B cell (primary cell): ENCODE measurements at regions not wholly inside any gene's neighbourhood (a gene's known extent, or its start where the extent isn't known, plus 50 kb on each side); places are given as distances from the start of the nearest gene placed in this dataset.

ENCODE experiments used
- ATAC-seq: fragments of 200-7000 bp; cut with Tn5 transposase; one replicate; pipeline ENCODE4 v1.10.0; 2021; ENCODE audit warnings: low read depth, mild to moderate bottlenecking, moderate number of reproducible peaks, moderate library complexity
- CTCF ChIA-PET: fragments of 350-600 bp; sonication (Branson Sonifier 250); formaldehyde crosslinking; loops from one replicate; lab custom pipeline; 2021; ENCODE audit warnings: antibody characterized with exemption, inconsistent platforms; lab: Charles Lee
- POLR2A ChIA-PET: fragments of 350-600 bp; sonication (Branson Sonifier 250); formaldehyde crosslinking; loops from one replicate; lab custom pipeline; 2021; ENCODE audit warnings: antibody characterized with exemption; lab: Charles Lee
- DNase-seq: peaks from one replicate; pipeline ENCODE4 v3.0.0; 2013
- H2AFZ ChIP-seq: 2 replicates; pipeline ENCODE4 v1.6.1; 2012; ENCODE audit warnings: mild to moderate bottlenecking, low read depth, low read length; ENCODE audit not compliant: insufficient read depth, poor library complexity, severe bottlenecking
- H3K27ac ChIP-seq, 2 donors: 1 replicate in 1 of 2; 2 replicates in 1 of 2; pipeline ENCODE4 v1.5.1; 2012 to 2013; ENCODE audit warnings: low read length in 2 of 2, mild to moderate bottlenecking in 2 of 2, moderate library complexity in 1 of 2
- H3K27me3 ChIP-seq, 4 experiments: fragments of 200-600 bp in 1 of 4; sonication (generic) in 1 of 4; replicated peaks in 1 of 4; 1 replicate in 2 of 4; 2 replicates in 2 of 4; pipeline versions ENCODE4 v1.6.1 to v1.7.0; 2013 to 2016; ENCODE audit warnings: low read length in 3 of 4, mild to moderate bottlenecking in 2 of 4, mixed read lengths in 1 of 4, moderate library complexity in 1 of 4; ENCODE audit not compliant: insufficient read depth in 4 of 4, control insufficient read depth in 3 of 4; ENCODE audit errors: control extremely low read depth in 1 of 4
- H3K36me3 ChIP-seq, 2 experiments: replicated peaks in 1 of 2; 1 replicate in 1 of 2; 2 replicates in 1 of 2; pipeline versions ENCODE4 v1.6.1 to v1.7.1; 2013; ENCODE audit warnings: low read length in 1 of 2; ENCODE audit not compliant: insufficient read depth in 2 of 2, control insufficient read depth in 1 of 2; ENCODE audit errors: control extremely low read depth in 1 of 2, extremely low read depth in 1 of 2
- H3K4me1 ChIP-seq, 2 donors: fragments of 200-600 bp in 1 of 2; sonication (generic) in 1 of 2; 1 replicate in 1 of 2; 2 replicates in 1 of 2; pipeline versions ENCODE4 v1.5.1 to v1.6.1; 2013 to 2017; ENCODE audit warnings: low read length in 2 of 2; ENCODE audit not compliant: control insufficient read depth in 2 of 2, insufficient read depth in 2 of 2
- H3K4me2 ChIP-seq: replicated peaks from 2 replicates; pipeline ENCODE3; 2012; ENCODE audit warnings: mild to moderate bottlenecking, low read depth, low read length; ENCODE audit not compliant: poor library complexity, severe bottlenecking
- H3K4me3 ChIP-seq, 5 experiments: fragments of 200-600 bp in 1 of 5; sonication (generic) in 1 of 5; 1 replicate in 3 of 5; 2 replicates in 2 of 5; pipeline versions ENCODE4 v1.5.1 to v1.7.0; 2011 to 2016; ENCODE audit warnings: low read length in 4 of 5, mild to moderate bottlenecking in 4 of 5, low read depth in 2 of 5, control low read depth in 1 of 5, moderate library complexity in 1 of 5; ENCODE audit not compliant: insufficient read depth in 1 of 5; ENCODE audit errors: control extremely low read depth in 1 of 5, extremely low read depth in 1 of 5
- H3K79me2 ChIP-seq: fragments of 200-600 bp; sonication (generic); one replicate; pipeline ENCODE4 v1.6.0; 2016; ENCODE audit warnings: low read length; ENCODE audit not compliant: control insufficient read depth, insufficient read depth
- H3K9ac ChIP-seq: fragments of 200-600 bp; sonication (generic); 2 replicates; pipeline ENCODE4 v1.6.1; 2017; ENCODE audit warnings: mild to moderate bottlenecking, low read length, moderate library complexity
- H3K9me3 ChIP-seq, 3 donors: one replicate each; pipeline versions ENCODE4 v1.6.1 to v1.7.1; 2013; ENCODE audit warnings: low read length in 2 of 3; ENCODE audit not compliant: control insufficient read depth in 2 of 3, insufficient read depth in 1 of 3; ENCODE audit errors: control extremely low read depth in 1 of 3
- H4K20me1 ChIP-seq: 2 replicates; pipeline ENCODE4 v1.6.0; 2012; ENCODE audit warnings: mild to moderate bottlenecking, low read length; ENCODE audit not compliant: insufficient read depth, control insufficient read depth, poor library complexity, severe bottlenecking
- H3K27ac Mint-ChIP-seq: one replicate; pipeline ENCODE4 v1.8.0; 2021; ENCODE audit warnings: mixed read lengths
- H3K27me3 Mint-ChIP-seq: one replicate; pipeline ENCODE4 v1.8.0; 2021; ENCODE audit warnings: mixed read lengths
- H3K4me1 Mint-ChIP-seq: one replicate; pipeline ENCODE4 v1.8.0; 2021; ENCODE audit warnings: mixed read lengths
- H3K4me3 Mint-ChIP-seq: one replicate; pipeline ENCODE4 v1.8.0; 2021; ENCODE audit warnings: mixed read lengths
- H3K9me3 Mint-ChIP-seq: one replicate; pipeline ENCODE4 v1.8.0; 2022; ENCODE audit warnings: mixed read lengths; ENCODE audit not compliant: insufficient read depth
- CTCF ChIP-seq: fragments of 200-600 bp; IDR thresholded peaks from one replicate; pipeline ENCODE4 v1.8.0; 2022; ENCODE audit warnings: antibody characterized with exemption, mild to moderate bottlenecking
- EZH2 ChIP-seq: IDR thresholded peaks from 2 replicates; pipeline ENCODE4 v1.6.1; 2012; ENCODE audit warnings: borderline replicate concordance, low read depth, mild to moderate bottlenecking, moderate library complexity, low read length; ENCODE audit not compliant: insufficient read depth, poor library complexity, severe bottlenecking
- WGBS: methylation state at CpG from one replicate; pipeline ENCODE4 v1.1.5; 2013; ENCODE audit warnings: missing lambda C conversion rate; ENCODE audit not compliant: insufficient coverage; 5-methylcytosine and 5-hydroxymethylcytosine counted together
- intact Hi-C: fragments of 100-400 bp; cut with micrococcal nuclease; formaldehyde crosslinking; loops from one replicate; pipeline ENCODE4 v1.10.0; 2022

- H3K27me3 ChIP-seq = peaks cover 0 to 2% (median 0%) of the 10 kb centered on the region in 4 experiments
- Mint-ChIP-seq H3K27me3 (peaks cover 30% of the 10 kb centered on the region), H3K27ac (no peak overlapping the region), H3K4me1 (peaks cover 8% of the 10 kb centered on the region), H3K9me3 (no peaks in the 10 kb centered on the region), H3K4me3 (no peak overlapping the region)
- 52% methylated on average over 8 of the region's 8 CpGs for WGBS
- POLR2A ChIA-PET = no interaction called here
- intact Hi-C loops = no loop called here
- no peak for TF ChIP-seq EZH2
- TF ChIP-seq CTCF = no peak
- no peak overlapping the region for H3K9ac ChIP-seq
- no peak overlapping the region for H3K27ac ChIP-seq
- no peak for DNase-seq
- no peaks in the 10 kb centered on the region for H4K20me1 ChIP-seq
- no peaks in the 10 kb centered on the region for H3K4me1 ChIP-seq
- no peak overlapping the region for H3K4me2 ChIP-seq
- H3K36me3 ChIP-seq = no peaks in the 10 kb centered on the region
- no peak overlapping the region for H3K4me3 ChIP-seq
- H2AFZ ChIP-seq = no peak overlapping the region
- no peaks in the 10 kb centered on the region for H3K79me2 ChIP-seq
- ATAC-seq = peak; percentile 31
- CTCF ChIA-PET = no interaction called here
- no peaks in the 10 kb centered on the region for H3K9me3 ChIP-seq
Measured at GRCh38 chr11:11149671-11150459, 203.2 kb downstream of the CSNK2A3 start.

- ChIA-PET POLR2A (no interaction called here), CTCF (interaction anchor here (1.5 kb wide), 1 partner anchor 9 kb away, joined by 3 read pairs; no protein-coding TSS in a partner anchor)
- Histone ChIP-seq H2AFZ (no peak overlapping the region), H3K36me3 (no peaks in the 10 kb centered on the region), H3K79me2 (no peaks in the 10 kb centered on the region), H3K4me2 (no peak overlapping the region), H4K20me1 (no peaks in the 10 kb centered on the region), H3K4me3 (no peak overlapping the region), H3K27ac (no peak overlapping the region), H3K4me1 (no peaks in the 10 kb centered on the region), H3K9me3 (no peaks in the 10 kb centered on the region), H3K27me3 (peaks cover 0 to 2% (median 0%) of the 10 kb centered on the region in 4 experiments), H3K9ac (no peak overlapping the region)
- Mint-ChIP-seq H3K27me3 (peaks cover 27% of the 10 kb centered on the region), H3K4me1 (peaks cover 8% of the 10 kb centered on the region), H3K9me3 (no peaks in the 10 kb centered on the region), H3K4me3 (no peak overlapping the region), H3K27ac (no peak overlapping the region)
- DNase-seq (no peak), ATAC-seq (no peak)
- 50% methylated on average over 3 of the region's 4 CpGs for WGBS
- intact Hi-C loops = no loop called here
- TF ChIP-seq EZH2 (no peak), CTCF (no peak)
Measured at GRCh38 chr11:11148596-11148995, 204.5 kb downstream of the CSNK2A3 start.
